UCSD-AML1 (cell line): ENCODE measurements at regions not wholly inside any gene's neighbourhood (a gene's known extent, or its start where the extent isn't known, plus 50 kb on each side); places are given as distances from the start of the nearest gene placed in this dataset.
"Not testable (repeated sequence)": the region's sequence is repeated elsewhere in the genome, so short reads cannot be mapped to it uniquely, and the experiment has no call there.

Source experiments
- DNase-seq: peaks from one replicate; lab custom pipeline; 2025; ENCODE audit not compliant: unreplicated experiment; lab: John Stamatoyannopoulos, UW

- DNase-seq: no peak
Measured at GRCh38 chr1:229002451-229002960, 267.2 kb downstream of the RHOU start.

DNA sequence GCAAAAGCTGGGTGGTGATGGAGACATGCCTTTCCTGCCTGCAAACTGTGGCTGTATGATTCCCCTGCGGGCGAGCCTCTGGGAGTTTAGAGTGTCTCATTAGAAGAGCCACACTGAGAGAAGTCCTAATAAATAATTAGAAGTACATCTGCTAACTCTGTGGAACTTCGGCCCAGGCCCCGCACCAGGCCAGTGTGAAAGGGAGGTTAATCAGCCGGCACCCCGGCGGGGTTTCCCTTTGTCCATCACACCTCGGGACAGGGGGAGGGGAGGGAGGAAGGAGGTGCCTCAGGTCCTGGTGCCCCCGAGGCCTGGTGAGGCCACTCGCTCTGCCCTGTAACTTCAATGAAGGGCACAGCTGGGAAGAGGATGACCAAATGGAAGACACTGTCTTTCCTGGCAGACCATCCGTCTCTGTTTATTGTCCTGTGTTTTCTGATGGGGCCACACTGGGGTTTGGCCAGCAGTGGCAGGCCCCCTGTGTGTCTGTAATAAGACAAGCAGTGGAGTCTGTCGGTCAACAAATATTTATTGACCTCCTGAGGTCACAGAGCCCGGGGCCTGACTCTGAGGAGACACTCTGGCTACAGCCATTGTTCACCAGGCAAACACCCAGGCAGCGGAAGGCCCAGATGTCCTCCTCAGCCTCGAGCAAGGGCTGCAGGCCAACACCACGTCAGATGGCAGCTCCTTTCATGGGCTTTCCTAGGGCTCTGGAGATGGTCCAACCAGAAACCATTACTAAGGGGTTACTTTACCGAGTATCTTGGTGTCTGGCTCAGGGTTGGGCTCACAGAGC lies 267.5 kb upstream of the RAB4A start:
- DNase-seq: no peak

- no peak for DNase-seq
Measured at GRCh38 chr1:229004066-229004833, 266.7 kb upstream of the RAB4A start.

GRCh38 chr1:229005097-229005496 lies 265.8 kb upstream of the RAB4A start:
- no peak for DNase-seq

GRCh38 chr1:229005556-229005955 lies 265.4 kb upstream of the RAB4A start:
- no peak for DNase-seq

GRCh38 chr1:229006121-229006870 lies 264.6 kb upstream of the RAB4A start:
- no peak for DNase-seq

GRCh38 chr1:229007167-229007566 lies 263.7 kb upstream of the RAB4A start:
- no peak for DNase-seq

DNA sequence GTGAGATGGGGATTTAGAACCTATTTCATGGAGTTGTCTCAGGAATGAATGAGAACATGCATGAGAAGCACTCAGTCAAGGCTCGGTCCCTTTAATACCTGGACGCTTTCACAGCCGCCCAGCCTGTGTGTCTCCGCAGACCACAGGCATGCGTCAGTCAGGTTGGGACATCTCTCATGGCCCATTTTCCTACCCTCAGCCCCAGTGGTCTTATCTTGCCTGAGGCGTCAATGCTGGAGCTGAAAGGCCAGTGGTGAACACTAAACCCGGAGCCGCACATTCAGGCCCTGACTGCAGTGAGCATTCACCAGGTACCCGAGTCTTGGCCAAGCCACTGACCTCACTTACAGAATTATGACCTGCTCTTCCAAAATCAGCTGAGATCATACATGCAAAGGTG lies 263.2 kb upstream of the RAB4A start:
- no peak for DNase-seq

DNA sequence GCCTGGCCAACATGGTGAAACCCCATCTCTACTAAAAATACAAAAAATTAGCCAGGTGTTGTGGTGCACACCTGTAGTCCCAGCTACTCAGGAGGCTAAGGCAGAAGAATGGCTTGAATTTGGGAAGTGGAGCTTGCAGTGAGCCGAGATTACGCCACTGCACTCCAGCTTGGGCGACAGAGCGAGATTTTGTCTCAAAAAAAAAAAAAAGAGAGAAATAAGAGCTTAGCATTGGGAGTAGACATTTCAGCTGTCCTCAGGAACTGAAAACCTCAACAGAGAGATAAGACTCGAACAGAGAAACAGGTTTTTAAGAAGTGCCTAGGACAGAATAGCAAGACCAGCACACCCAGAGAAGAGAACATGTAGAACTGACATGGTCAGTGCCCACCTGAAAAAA lies 262.6 kb upstream of the RAB4A start:
- DNase-seq: not testable (repeated sequence)

- DNase-seq: no peak
Measured at GRCh38 chr1:229011022-229011421, 259.9 kb upstream of the RAB4A start.

GRCh38 chr1:229012823-229013222 lies 258.1 kb upstream of the RAB4A start:
- no peak for DNase-seq

DNA sequence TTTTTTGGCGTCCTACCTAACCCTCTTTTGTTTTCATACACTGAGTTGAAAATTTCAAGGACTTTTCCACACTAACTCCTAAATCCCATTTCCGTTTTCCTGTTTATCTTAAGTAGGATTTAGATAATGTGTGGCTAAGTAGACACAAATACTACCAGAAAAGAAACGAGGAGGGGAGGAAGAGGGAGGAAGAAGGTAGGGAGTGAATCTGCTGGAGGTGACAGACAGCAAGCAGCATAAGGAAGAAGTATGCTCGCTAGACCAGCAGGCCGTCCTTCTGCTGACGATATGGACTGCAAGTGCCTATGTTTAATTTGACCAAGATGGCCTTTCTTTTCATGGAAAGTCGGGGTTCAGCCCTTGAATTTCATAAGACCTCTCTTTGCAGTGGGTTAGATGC lies 256.9 kb upstream of the RAB4A start:
- no peak for DNase-seq

DNA sequence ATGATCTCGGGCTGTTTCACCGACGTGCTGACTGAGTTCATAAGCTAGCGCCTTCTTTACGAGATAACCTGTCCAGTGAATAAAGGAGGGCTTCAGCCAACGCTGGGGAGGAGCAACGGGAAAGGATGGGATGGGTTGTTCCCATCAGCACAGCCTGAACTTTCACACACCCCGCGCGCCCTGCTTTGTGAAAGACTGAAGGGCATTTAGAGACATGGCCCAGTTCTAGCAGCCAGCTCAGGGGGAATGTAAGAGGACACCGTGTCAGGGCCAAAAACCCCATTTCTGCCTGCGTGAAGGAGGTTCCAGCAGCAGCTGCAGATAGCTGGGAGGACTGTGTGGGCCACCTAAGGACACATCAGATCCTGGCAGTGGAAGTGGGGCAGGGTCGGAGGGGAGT lies 255.1 kb upstream of the RAB4A start:
- no peak for DNase-seq

DNA sequence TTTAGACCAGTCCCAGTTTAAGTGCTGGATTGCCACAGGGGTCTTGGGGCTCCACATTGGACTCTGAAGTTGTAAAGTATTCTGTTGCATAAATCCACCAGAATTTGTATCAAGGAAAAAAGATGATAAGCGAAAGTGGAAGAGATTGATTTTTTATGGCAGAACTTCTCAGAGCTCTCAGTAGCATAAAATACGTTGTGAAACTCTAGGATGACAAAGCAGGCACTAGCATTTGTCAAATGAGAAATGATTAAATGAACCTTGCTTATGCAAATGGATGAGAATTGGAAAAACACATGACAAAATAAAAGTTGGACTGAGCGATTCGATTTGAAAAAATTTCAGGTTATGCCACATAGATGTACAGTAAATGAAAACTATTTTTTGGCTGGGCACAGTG lies 253.8 kb upstream of the RAB4A start:
- no peak for DNase-seq

DNA sequence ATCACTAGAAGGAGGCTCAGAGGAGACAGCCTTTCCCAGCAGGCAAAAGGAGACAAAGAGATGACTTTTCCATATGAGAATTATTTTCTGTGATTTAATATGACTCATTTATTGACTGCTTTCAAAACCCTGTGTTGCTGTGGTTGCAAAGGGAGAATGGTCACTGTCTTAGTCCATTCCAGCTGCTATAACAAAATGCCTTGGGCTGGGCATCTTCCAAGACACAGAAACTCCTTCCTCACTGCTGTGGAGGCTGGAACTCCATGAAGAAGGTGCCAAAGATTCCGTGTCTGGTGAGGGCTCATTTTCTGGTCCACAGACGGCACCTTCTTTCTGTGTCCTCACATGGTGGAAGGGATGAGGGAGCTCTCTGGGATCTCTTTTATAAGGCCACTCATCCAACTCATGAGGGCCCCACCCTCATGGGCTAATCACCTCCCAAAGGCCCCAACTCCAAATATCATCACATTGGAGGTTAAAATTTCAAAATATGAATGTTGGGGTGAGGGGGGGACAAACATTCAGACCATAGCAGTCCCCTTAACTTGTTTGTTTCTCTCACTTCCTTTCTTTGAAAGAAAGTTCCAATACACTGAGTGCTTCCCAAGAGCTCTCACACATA lies 252.1 kb upstream of the RAB4A start:
- no peak for DNase-seq

DNA sequence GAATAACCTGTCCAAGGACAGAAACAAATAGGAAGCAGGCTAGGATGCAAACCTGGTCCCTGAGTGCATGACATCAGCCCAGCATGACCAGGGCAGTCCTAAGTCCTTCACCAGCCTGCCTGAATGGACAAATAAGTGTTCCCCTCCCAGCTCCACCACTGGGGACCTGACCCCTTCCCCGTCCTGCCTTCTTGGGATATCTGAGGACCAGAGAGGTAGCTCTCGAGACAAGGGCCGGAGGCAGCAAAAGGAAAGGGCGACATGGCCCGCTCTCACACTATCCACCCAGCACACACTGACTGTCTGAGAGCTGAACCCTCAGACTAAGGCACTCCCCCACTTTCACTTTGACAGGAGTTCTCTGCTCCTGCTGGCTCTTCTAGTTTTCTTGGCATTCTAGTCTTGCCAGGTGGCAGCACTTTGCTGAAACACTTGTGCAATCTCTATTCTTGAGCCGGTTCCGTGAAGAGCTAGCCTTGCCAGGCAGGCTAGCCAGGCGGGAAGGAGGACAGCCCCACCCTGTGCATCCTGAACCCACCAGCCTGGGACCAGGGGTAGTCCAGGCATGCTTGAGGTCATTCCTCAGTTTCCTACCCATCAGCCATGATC lies 251.1 kb upstream of the RAB4A start:
- no peak for DNase-seq

GRCh38 chr1:229021034-229021433 lies 249.9 kb upstream of the RAB4A start:
- not testable (repeated sequence) for DNase-seq

DNA sequence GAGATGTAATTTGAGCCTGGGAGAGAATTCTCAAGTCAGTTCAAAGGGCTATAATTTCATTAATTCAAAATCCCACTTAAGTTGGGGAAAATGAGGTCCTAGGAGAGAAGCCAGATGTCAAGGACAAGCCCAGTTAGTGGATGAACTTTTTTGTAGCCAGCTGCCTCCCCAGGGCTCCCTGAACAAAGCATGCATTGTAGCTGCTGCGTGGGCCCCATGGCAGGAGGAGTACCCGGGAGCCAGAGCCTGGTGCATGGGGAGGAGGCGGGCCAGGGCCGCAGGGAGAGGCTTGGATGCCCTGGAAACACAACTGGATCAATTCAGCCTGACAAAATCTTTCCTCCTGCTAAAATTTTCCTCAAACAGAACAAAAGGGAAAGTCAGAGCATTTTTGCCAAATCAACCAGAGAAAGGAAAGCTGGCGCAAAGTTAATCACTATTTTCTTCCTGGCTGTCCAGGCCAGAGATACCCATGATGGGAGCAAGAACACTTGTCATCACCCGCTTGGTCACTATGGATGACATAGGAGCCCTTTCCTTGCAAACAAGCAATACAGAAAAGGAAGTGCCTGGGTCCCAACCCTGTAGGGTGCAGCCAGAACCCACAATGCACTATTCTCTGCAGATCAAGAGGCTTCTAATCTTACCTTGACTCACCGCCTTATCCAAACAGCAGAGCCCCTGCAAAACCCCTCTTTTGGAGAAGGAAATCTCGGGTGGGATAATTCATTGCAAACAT lies 248.1 kb upstream of the RAB4A start:
- DNase-seq: no peak

- DNase-seq: peak; percentile 41
Measured at GRCh38 chr1:229023651-229024300, 247.1 kb upstream of the RAB4A start.
